Thymus (tissue), 11 donors: ENCODE measurements at regions not wholly inside any gene's neighbourhood (a gene's known extent, or its start where the extent isn't known, plus 50 kb on each side); places are given as distances from the start of the nearest gene placed in this dataset.

Experiments used
- DNase-seq, 9 donors: peaks; one replicate each; pipeline ENCODE4 v3.0.0-alpha.2; 2013; ENCODE audit warnings: low spot score in 9 of 9, low read depth in 6 of 9, missing footprints in 1 of 9
- H3K27ac ChIP-seq, 2 donors: one replicate each; pipeline ENCODE4 v1.5.1; 2013; ENCODE audit warnings: control low read depth in 1 of 2, low read depth in 1 of 2, low read length in 1 of 2, mild to moderate bottlenecking in 1 of 2, moderate library complexity in 1 of 2
- H3K27me3 ChIP-seq, 2 donors: one replicate each; pipeline ENCODE4 v1.5.1; 2013; ENCODE audit warnings: low read length in 1 of 2; ENCODE audit not compliant: control insufficient read depth in 2 of 2, insufficient read depth in 1 of 2
- H3K36me3 ChIP-seq, 2 donors: one replicate each; pipeline ENCODE4 v1.5.1; 2013; ENCODE audit warnings: low read length in 1 of 2, mild to moderate bottlenecking in 1 of 2, moderate library complexity in 1 of 2; ENCODE audit not compliant: control insufficient read depth in 2 of 2, insufficient read depth in 2 of 2
- H3K4me1 ChIP-seq, 2 donors: one replicate each; pipeline ENCODE4 v1.5.1; 2013; ENCODE audit warnings: low read length in 2 of 2; ENCODE audit not compliant: control insufficient read depth in 2 of 2, insufficient read depth in 2 of 2
- H3K4me3 ChIP-seq, 2 donors: one replicate each; pipeline ENCODE4 v1.5.1; 2013; ENCODE audit warnings: low read length in 2 of 2, control low read depth in 1 of 2, mild to moderate bottlenecking in 1 of 2
- H3K9me3 ChIP-seq, 2 donors: one replicate each; pipeline ENCODE4 v1.5.1; 2013; ENCODE audit warnings: low read length in 1 of 2, mild to moderate bottlenecking in 1 of 2; ENCODE audit not compliant: control insufficient read depth in 2 of 2, insufficient read depth in 1 of 2
- WGBS: extraction: QIAGEN DNeasy Blood & Tissue Kit; methylation state at CpG from one replicate; pipeline ENCODE4 v1.1.7; 2013; 5-methylcytosine and 5-hydroxymethylcytosine counted together
- donor health status: healthy.

- Histone ChIP-seq H3K36me3 (no peaks in the 10 kb centered on the region), H3K4me1 (no peaks in the 10 kb centered on the region), H3K9me3 (no peaks in the 10 kb centered on the region), H3K27me3 (no peaks in the 10 kb centered on the region), H3K27ac (no peak overlapping the region), H3K4me3 (no peak overlapping the region)
- DNase-seq = no peak
- WGBS = 64% methylated on average over 5 of the region's 5 CpGs
Observed at GRCh38 chr22:47724030-47724429, 961.6 kb downstream of the TBC1D22A start.

- Histone ChIP-seq H3K36me3 (no peaks in the 10 kb centered on the region), H3K27ac (no peak overlapping the region), H3K4me3 (no peak overlapping the region), H3K4me1 (no peaks in the 10 kb centered on the region), H3K27me3 (no peaks in the 10 kb centered on the region), H3K9me3 (no peaks in the 10 kb centered on the region)
- 89% methylated on average over 3 of the region's 3 CpGs for WGBS
- DNase-seq = no peak
Observed at GRCh38 chr22:47718337-47718736, 955.9 kb downstream of the TBC1D22A start.

GRCh38 chr22:47716890-47717615, 954.6 kb downstream of the TBC1D22A start:
- Histone ChIP-seq H3K9me3 (no peaks in the 10 kb centered on the region), H3K27ac (no peak overlapping the region), H3K36me3 (no peaks in the 10 kb centered on the region), H3K27me3 (no peaks in the 10 kb centered on the region), H3K4me1 (no peaks in the 10 kb centered on the region), H3K4me3 (no peak overlapping the region)
- WGBS = 86% methylated on average over 16 of the region's 16 CpGs
- DNase-seq = no peak

GRCh38 chr22:47715866-47716578, 953.6 kb downstream of the TBC1D22A start:
- WGBS = 96% methylated on average over 18 of the region's 18 CpGs
- H3K27ac ChIP-seq = no peak overlapping the region
- no peaks in the 10 kb centered on the region for H3K4me1 ChIP-seq
- no peaks in the 10 kb centered on the region for H3K36me3 ChIP-seq
- H3K9me3 ChIP-seq = no peaks in the 10 kb centered on the region
- no peak for DNase-seq
- no peak overlapping the region for H3K4me3 ChIP-seq
- H3K27me3 ChIP-seq = no peaks in the 10 kb centered on the region

- no peaks in the 10 kb centered on the region for H3K9me3 ChIP-seq
- H3K4me3 ChIP-seq = no peak overlapping the region
- H3K4me1 ChIP-seq = no peaks in the 10 kb centered on the region
- H3K27me3 ChIP-seq = no peaks in the 10 kb centered on the region
- no peak overlapping the region for H3K27ac ChIP-seq
- 62% methylated on average over 10 of the region's 10 CpGs for WGBS
- DNase-seq = no peak
- H3K36me3 ChIP-seq = no peaks in the 10 kb centered on the region
Observed at GRCh38 chr22:47713941-47714340, 951.5 kb downstream of the TBC1D22A start.

GRCh38 chr22:47710135-47710534, 947.7 kb downstream of the TBC1D22A start:
- Histone ChIP-seq H3K4me3 (no peak overlapping the region), H3K27me3 (no peaks in the 10 kb centered on the region), H3K27ac (no peak overlapping the region), H3K36me3 (no peaks in the 10 kb centered on the region), H3K9me3 (no peaks in the 10 kb centered on the region), H3K4me1 (no peaks in the 10 kb centered on the region)
- no peak for DNase-seq
- 76% methylated on average over 4 of the region's 4 CpGs for WGBS

- no peak overlapping the region for H3K27ac ChIP-seq
- no peaks in the 10 kb centered on the region for H3K9me3 ChIP-seq
- no peaks in the 10 kb centered on the region for H3K4me1 ChIP-seq
- 94% methylated on average over 2 of the region's 2 CpGs for whole genome bisulfite sequencing
- H3K36me3 ChIP-seq = no peaks in the 10 kb centered on the region
- DNase-seq = no peak
- no peak overlapping the region for H3K4me3 ChIP-seq
- no peaks in the 10 kb centered on the region for H3K27me3 ChIP-seq
Observed at GRCh38 chr22:47705350-47705749, 942.9 kb downstream of the TBC1D22A start.

GRCh38 chr22:47698906-47699305, 936.5 kb downstream of the TBC1D22A start:
- H3K9me3 ChIP-seq = no peaks in the 10 kb centered on the region
- no peaks in the 10 kb centered on the region for H3K27me3 ChIP-seq
- WGBS = 87% methylated on average over 8 of the region's 8 CpGs
- no peak overlapping the region for H3K27ac ChIP-seq
- H3K36me3 ChIP-seq = no peaks in the 10 kb centered on the region
- no peak for DNase-seq
- no peak overlapping the region for H3K4me3 ChIP-seq
- no peaks in the 10 kb centered on the region for H3K4me1 ChIP-seq

GRCh38 chr22:47697861-47698260, 935.4 kb downstream of the TBC1D22A start:
- 74% methylated on average over 1 of the region's 1 CpG for WGBS
- Histone ChIP-seq H3K4me3 (no peak overlapping the region), H3K27me3 (no peaks in the 10 kb centered on the region), H3K36me3 (no peaks in the 10 kb centered on the region), H3K4me1 (no peaks in the 10 kb centered on the region), H3K9me3 (no peaks in the 10 kb centered on the region), H3K27ac (no peak overlapping the region)
- DNase-seq = no peak
